H1 (cell line): ENCODE measurements at regions not wholly inside any gene's neighbourhood (a gene's known extent, or its start where the extent isn't known, plus 50 kb on each side); places are given as distances from the start of the nearest gene placed in this dataset.

Experiments
- CTCF ChIA-PET: fragments of 300-600 bp; sonication (Branson Sonifier 250); formaldehyde crosslinking; loops from one replicate; lab custom pipeline; 2021; ENCODE audit not compliant: partially characterized antibody; lab: Charles Lee
- POLR2A ChIA-PET: fragments of 300-600 bp; sonication (Branson Sonifier 250); formaldehyde crosslinking; loops from one replicate; lab custom pipeline; 2021; ENCODE audit warnings: inconsistent platforms; ENCODE audit not compliant: partially characterized antibody; lab: Charles Lee
- DNase-seq, 2 experiments: peaks; one replicate each; pipeline versions ENCODE4 v3.0.0 to v3.0.0-alpha.2; 2010 to 2022; ENCODE audit warnings: low spot score in 2 of 2, low read depth in 1 of 2, mixed read lengths in 1 of 2
- FAIRE-seq: peaks from 2 replicates; lab custom pipeline; 2011; peaks lifted over from hg19 to GRCh38; lab: Jason Lieb, UNC
- H2AFZ ChIP-seq: 2 replicates; pipeline ENCODE4 v1.8.1; 2012; ENCODE audit warnings: low read length, inconsistent platforms
- H2AK5ac ChIP-seq: 2 replicates; pipeline ENCODE4 v1.6.1; 2013; ENCODE audit warnings: low read depth, low read length
- H2BK120ac ChIP-seq: replicated peaks from 2 replicates; pipeline ENCODE3; 2013; ENCODE audit warnings: low read depth, low read length, inconsistent platforms
- H2BK12ac ChIP-seq: 2 replicates; pipeline ENCODE4 v1.6.1; 2013; ENCODE audit warnings: low read depth, low read length
- H2BK15ac ChIP-seq: 2 replicates; pipeline ENCODE4 v1.6.1; 2013; ENCODE audit warnings: low read length
- H2BK20ac ChIP-seq: 2 replicates; pipeline ENCODE4 v1.6.1; 2013; ENCODE audit warnings: low read length
- H2BK5ac ChIP-seq: 2 replicates; pipeline ENCODE4 v1.6.1; 2013; ENCODE audit warnings: low read depth, low read length
- H3K14ac ChIP-seq: 2 replicates; pipeline ENCODE4 v1.6.1; 2013; ENCODE audit warnings: inconsistent platforms; ENCODE audit not compliant: insufficient read length
- H3K18ac ChIP-seq: 2 replicates; pipeline ENCODE4 v1.6.1; 2013; ENCODE audit warnings: low read length; ENCODE audit errors: extremely low read depth
- H3K23ac ChIP-seq: 2 replicates; pipeline ENCODE4 v1.6.1; 2013; ENCODE audit warnings: inconsistent platforms; ENCODE audit not compliant: insufficient read length
- H3K23me2 ChIP-seq: 2 replicates; pipeline ENCODE4 v1.6.1; 2013; ENCODE audit warnings: low read depth, low read length
- H3K27ac ChIP-seq: 2 replicates; pipeline ENCODE4 v1.6.1; 2011; ENCODE audit warnings: low read depth, low read length, inconsistent platforms
- H3K27me3 ChIP-seq, 4 experiments: replicated peaks in 1 of 4; 1 replicate in 1 of 4; 2 replicates in 3 of 4; pipeline versions ENCODE4 v1.6.1 to v1.8.1; 2011 to 2013; ENCODE audit warnings: low read length in 3 of 4, mild to moderate bottlenecking in 3 of 4, inconsistent platforms in 2 of 4, mixed read lengths in 2 of 4, moderate library complexity in 1 of 4; ENCODE audit not compliant: control insufficient read depth in 3 of 4, insufficient read depth in 3 of 4; ENCODE audit errors: extremely low read depth in 1 of 4
- H3K36me3 ChIP-seq, 4 experiments: 2 replicates each; pipeline versions ENCODE4 v1.6.1 to v1.8.1; 2011 to 2013; ENCODE audit warnings: mild to moderate bottlenecking in 4 of 4, low read length in 3 of 4, moderate library complexity in 2 of 4, control low read depth in 1 of 4, inconsistent platforms in 1 of 4; ENCODE audit not compliant: insufficient read depth in 4 of 4, control insufficient read depth in 2 of 4
- H3K4ac ChIP-seq: replicated peaks from 2 replicates; pipeline ENCODE3; 2013; ENCODE audit warnings: low read length, low read depth, mixed read lengths, inconsistent platforms; ENCODE audit not compliant: insufficient read length
- H3K4me1 ChIP-seq, 4 experiments: replicated peaks in 1 of 4; 1 replicate in 1 of 4; 2 replicates in 3 of 4; pipeline versions ENCODE4 v1.6.1 to v1.8.1; 2011 to 2013; ENCODE audit warnings: low read length in 3 of 4, inconsistent platforms in 2 of 4, mixed read lengths in 1 of 4; ENCODE audit not compliant: insufficient read depth in 4 of 4, control insufficient read depth in 3 of 4
- H3K4me2 ChIP-seq, 2 experiments: 2 replicates each; pipeline versions ENCODE4 v1.6.1 to v1.8.1; 2011 to 2013; ENCODE audit warnings: low read depth in 2 of 2, low read length in 2 of 2, control low read depth in 1 of 2, inconsistent platforms in 1 of 2, mild to moderate bottlenecking in 1 of 2; ENCODE audit not compliant: insufficient read depth in 1 of 2
- H3K4me3 ChIP-seq, 4 experiments: fragments of 200-600, 300-600 bp in 1 of 4; sonication (generic), shearing (Covaris generic), sonication (Bioruptor Twin) in 1 of 4; 2 replicates each; pipeline versions ENCODE4 v1.5.1 to v1.8.1; 2011 to 2016; ENCODE audit warnings: low read length in 4 of 4, low read depth in 3 of 4, control low read depth in 2 of 4, inconsistent platforms in 2 of 4, mild to moderate bottlenecking in 2 of 4, mixed read lengths in 1 of 4, moderate library complexity in 1 of 4; ENCODE audit not compliant: insufficient read depth in 2 of 4; ENCODE audit errors: extremely low read depth in 1 of 4
- H3K56ac ChIP-seq: replicated peaks from 2 replicates; pipeline ENCODE3; 2013; ENCODE audit warnings: low read depth, mild to moderate bottlenecking, mixed read lengths, low read length, inconsistent platforms; ENCODE audit not compliant: insufficient read length
- H3K79me1 ChIP-seq: 2 replicates; pipeline ENCODE4 v1.6.1; 2013; ENCODE audit warnings: low read depth, low read length, control low read depth
- H3K79me2 ChIP-seq, 2 experiments: 2 replicates each; pipeline versions ENCODE4 v1.6.1 to v1.8.1; 2012 to 2013; ENCODE audit warnings: low read length in 2 of 2, mild to moderate bottlenecking in 2 of 2, inconsistent platforms in 1 of 2; ENCODE audit not compliant: insufficient read depth in 2 of 2, control insufficient read depth in 1 of 2
- H3K9ac ChIP-seq, 4 experiments: replicated peaks in 1 of 4; 1 replicate in 1 of 4; 2 replicates in 3 of 4; pipeline versions ENCODE4 v1.6.1 to v1.8.1; 2011 to 2013; ENCODE audit warnings: low read depth in 3 of 4, low read length in 3 of 4, control low read depth in 2 of 4, mild to moderate bottlenecking in 2 of 4, moderate library complexity in 2 of 4, inconsistent platforms in 1 of 4; ENCODE audit errors: extremely low read depth in 1 of 4
- H3K9me3 ChIP-seq, 2 experiments: 2 replicates each; pipeline versions ENCODE4 v1.6.1 to v1.8.1; 2012 to 2013; ENCODE audit warnings: mild to moderate bottlenecking in 2 of 2, moderate library complexity in 2 of 2, control low read depth in 1 of 2, inconsistent platforms in 1 of 2, low read depth in 1 of 2, low read length in 1 of 2, mixed read lengths in 1 of 2; ENCODE audit not compliant: insufficient read depth in 2 of 2
- H4K20me1 ChIP-seq, 2 experiments: replicated peaks in 1 of 2; 2 replicates each; pipeline versions ENCODE3 to v1.8.1; 2011 to 2013; ENCODE audit warnings: inconsistent platforms in 2 of 2, low read length in 2 of 2, mild to moderate bottlenecking in 1 of 2; ENCODE audit not compliant: insufficient read depth in 2 of 2, control insufficient read depth in 1 of 2
- H4K5ac ChIP-seq: 2 replicates; pipeline ENCODE4 v1.6.1; 2013; ENCODE audit warnings: low read length, low read depth, mixed read lengths, inconsistent platforms; ENCODE audit not compliant: insufficient read length
- H4K8ac ChIP-seq: 2 replicates; pipeline ENCODE4 v1.8.0; 2013; ENCODE audit warnings: mild to moderate bottlenecking, moderate library complexity, low read length, inconsistent platforms; ENCODE audit not compliant: insufficient read depth; ENCODE audit errors: extremely low read depth
- H4K91ac ChIP-seq: replicated peaks from 2 replicates; pipeline ENCODE3; 2013; ENCODE audit warnings: low read length, mixed read lengths, inconsistent platforms; ENCODE audit not compliant: insufficient read length
- ASH2L ChIP-seq: fragments of 200-600, 300-600 bp; sonication (generic); IDR thresholded peaks from one replicate; pipeline ENCODE4 v1.7.1; 2017; ENCODE audit warnings: low read length
- CHD2 ChIP-seq: IDR thresholded peaks from 2 replicates; pipeline ENCODE4 v1.6.1; 2012; ENCODE audit warnings: low read length, improper control_type of control experiment
- CTCF ChIP-seq, 3 experiments: IDR thresholded peaks; 1 replicate in 2 of 3; 2 replicates in 1 of 3; pipeline versions ENCODE4 v1.5.1 to v1.6.1; 2011; ENCODE audit warnings: low read length in 3 of 3, mild to moderate bottlenecking in 3 of 3, inconsistent platforms in 2 of 3, low read depth in 1 of 3, moderate library complexity in 1 of 3; ENCODE audit not compliant: insufficient read depth in 1 of 3; ENCODE audit errors: control extremely low read depth in 1 of 3
- EP300 ChIP-seq, 2 experiments: IDR thresholded peaks; 1 replicate in 1 of 2; 2 replicates in 1 of 2; pipeline ENCODE4 v1.6.1; 2011 to 2012; ENCODE audit warnings: low read depth in 2 of 2, low read length in 2 of 2, mild to moderate bottlenecking in 2 of 2, borderline replicate concordance in 1 of 2, inconsistent platforms in 1 of 2, moderate library complexity in 1 of 2
- EZH2 ChIP-seq: fragments of 200-600 bp; sonication (generic); IDR thresholded peaks from 2 replicates; pipeline ENCODE4 v1.7.1; 2012; ENCODE audit warnings: low read depth, mild to moderate bottlenecking, moderate library complexity, low read length, inconsistent platforms; ENCODE audit not compliant: severe bottlenecking
- KDM4A ChIP-seq: IDR thresholded peaks from one replicate; pipeline ENCODE4 v1.7.1; 2012; ENCODE audit warnings: low read depth, mild to moderate bottlenecking, moderate library complexity, low read length, inconsistent platforms; ENCODE audit not compliant: severe bottlenecking
- POLR2AphosphoS5 ChIP-seq: IDR thresholded peaks from 2 replicates; pipeline ENCODE4 v1.6.1; 2011; ENCODE audit warnings: low read depth, low read length
- SIX5 ChIP-seq: IDR thresholded peaks from 2 replicates; pipeline ENCODE4 v1.6.1; 2011; ENCODE audit warnings: mild to moderate bottlenecking, low read depth, low read length
- WGBS, 2 experiments: shearing (Covaris generic) in 1 of 2; methylation state at CpG; one replicate each; pipeline versions ENCODE4 v1.1.6 to v1.1.7; 2013 to 2015; ENCODE audit warnings: low lambda C conversion rate in 2 of 2, mixed read lengths in 2 of 2, inconsistent platforms in 1 of 2, low coverage in 1 of 2, missing lambda C conversion rate in 1 of 2; ENCODE audit not compliant: insufficient replicate concordance in 2 of 2, insufficient coverage in 1 of 2, insufficient read length in 1 of 2; ENCODE audit errors: extremely low coverage in 1 of 2, missing lambda C conversion rate in 1 of 2; 5-methylcytosine and 5-hydroxymethylcytosine counted together
- TF ChIP-seq, protein P1 (sequence below): IDR thresholded peaks from 2 replicates; pipeline ENCODE4 v1.6.1; 2011; ENCODE audit warnings: low read depth, mild to moderate bottlenecking, low read length; ENCODE audit not compliant: insufficient read depth

DNA sequence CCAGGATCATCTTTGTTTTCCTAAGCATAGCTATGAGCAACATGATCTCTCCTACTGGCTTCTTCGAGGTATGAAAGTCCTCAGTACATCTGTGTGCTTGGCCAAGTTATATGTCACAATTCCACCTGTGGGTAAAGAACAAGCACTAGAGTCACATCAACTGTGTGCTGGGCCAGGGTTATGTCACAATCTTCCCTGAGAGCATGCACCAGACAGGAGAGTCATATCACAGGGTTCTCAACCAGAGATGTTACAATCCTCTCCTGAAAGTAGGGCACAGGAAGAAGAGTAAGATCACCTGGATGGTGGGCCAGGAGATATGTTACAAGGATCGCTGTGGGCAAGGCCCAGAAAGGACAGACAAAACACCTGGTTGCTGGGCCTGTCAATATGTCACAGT, 143.7 kb downstream of the ZNF675 start:
- Histone ChIP-seq H4K5ac (no peak overlapping the region), H3K23me2 (no peaks in the 10 kb centered on the region), H2AK5ac (no peak overlapping the region), H2BK15ac (no peak overlapping the region), H3K27ac (no peak overlapping the region), H3K27me3 (no peaks in the 10 kb centered on the region), H3K9ac (no peak overlapping the region), H3K36me3 (no peaks in the 10 kb centered on the region), H3K4ac (no peak overlapping the region), H3K9me3 (peaks cover 53 to 75% of the 10 kb centered on the region in 2 experiments), H4K20me1 (no peaks in the 10 kb centered on the region), H3K4me3 (no peak overlapping the region), H3K18ac (no peak overlapping the region), H4K8ac (no peak overlapping the region), H2BK5ac (no peak overlapping the region), H3K56ac (no peak overlapping the region), H3K14ac (no peak overlapping the region), H2BK12ac (no peak overlapping the region), H2BK20ac (no peak overlapping the region), H3K4me2 (no peak overlapping the region), H3K23ac (no peak overlapping the region), H3K4me1 (no peaks in the 10 kb centered on the region), H3K79me1 (no peaks in the 10 kb centered on the region), H4K91ac (no peak overlapping the region), H2AFZ (no peak overlapping the region), H2BK120ac (no peak overlapping the region), H3K79me2 (no peaks in the 10 kb centered on the region)
- DNase-seq: no peak
- no peak for FAIRE-seq
- WGBS, 2 experiments: 75% methylated on average over 2 of the region's 2 CpGs; no CpG with 5 or more reads in 1 of the 2 experiments
- no peak for TF ChIP-seq KDM4A
- TF ChIP-seq SIX5: no peak
- TF ChIP-seq CTCF (IDR thresholded peaks at IDR 0.05; ENCODE audit: control extremely low read depth in 1 of 3, insufficient read depth in 1 of 3, low read depth in 1 of 3, low read length in 3 of 3): no peak
- TF ChIP-seq CHD2: no peak
- no peak for TF ChIP-seq ASH2L
- TF ChIP-seq, protein P1, sequence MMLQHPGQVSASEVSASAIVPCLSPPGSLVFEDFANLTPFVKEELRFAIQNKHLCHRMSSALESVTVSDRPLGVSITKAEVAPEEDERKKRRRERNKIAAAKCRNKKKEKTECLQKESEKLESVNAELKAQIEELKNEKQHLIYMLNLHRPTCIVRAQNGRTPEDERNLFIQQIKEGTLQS: no peak
- no peak for TF ChIP-seq EP300 (IDR thresholded peaks at IDR 0.05; ENCODE audit: borderline replicate concordance in 1 of 2, low read depth in 2 of 2, low read length in 2 of 2)
- TF ChIP-seq POLR2AphosphoS5: no peak
- TF ChIP-seq EZH2: no peak
- POLR2A ChIA-PET: no interaction called here
- CTCF ChIA-PET: no interaction called here
